Adrenal gland (tissue), 5 donors: ENCODE measurements at regions not wholly inside any gene's neighbourhood (a gene's known extent, or its start where the extent isn't known, plus 50 kb on each side); places are given as distances from the start of the nearest gene placed in this dataset.

Experiments used
- POLR2A ChIP-seq, 2 donors: fragments of 450-650 bp; IDR thresholded peaks; one replicate each; pipeline ENCODE4 v1.6.1; 2017; ENCODE audit warnings: antibody characterized with exemption in 2 of 2, mild to moderate bottlenecking in 2 of 2, moderate library complexity in 1 of 2
- TF ChIP-seq, protein P1 (sequence below), 6 experiments: fragments of 450-650 bp in 4 of 6; fragments of 200-600 bp in 2 of 6; sonication (generic) in 1 of 6; IDR thresholded peaks; 1 replicate in 5 of 6; 2 replicates in 1 of 6; pipeline versions ENCODE4 v1.5.1 to v1.8.0; 2016 to 2021; ENCODE audit warnings: antibody characterized with exemption in 6 of 6, mild to moderate bottlenecking in 2 of 6, moderate library complexity in 1 of 6
- donor health status: DM: no; HTN: no; CAD: no.

DNA sequence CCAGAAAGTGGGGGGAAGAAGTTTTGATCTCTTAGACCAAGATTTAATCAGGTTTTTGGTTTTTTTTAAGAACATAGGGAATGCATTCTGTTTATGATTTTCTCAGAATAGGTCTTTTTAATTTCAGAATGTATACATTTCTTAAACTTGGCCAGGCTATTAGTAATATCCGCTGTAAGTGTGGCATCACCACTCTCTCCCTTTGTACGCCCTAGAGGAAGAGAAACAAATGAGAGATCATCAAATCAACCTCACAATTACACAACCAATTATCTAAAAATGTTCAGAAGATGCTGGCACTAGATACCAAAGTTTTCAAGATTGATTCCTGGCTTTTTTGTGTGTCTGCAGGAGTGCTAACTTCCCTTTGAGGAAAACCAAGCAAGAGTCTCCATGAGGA lies 70.0 kb downstream of the KLF6 start:
- TF ChIP-seq, protein P1, sequence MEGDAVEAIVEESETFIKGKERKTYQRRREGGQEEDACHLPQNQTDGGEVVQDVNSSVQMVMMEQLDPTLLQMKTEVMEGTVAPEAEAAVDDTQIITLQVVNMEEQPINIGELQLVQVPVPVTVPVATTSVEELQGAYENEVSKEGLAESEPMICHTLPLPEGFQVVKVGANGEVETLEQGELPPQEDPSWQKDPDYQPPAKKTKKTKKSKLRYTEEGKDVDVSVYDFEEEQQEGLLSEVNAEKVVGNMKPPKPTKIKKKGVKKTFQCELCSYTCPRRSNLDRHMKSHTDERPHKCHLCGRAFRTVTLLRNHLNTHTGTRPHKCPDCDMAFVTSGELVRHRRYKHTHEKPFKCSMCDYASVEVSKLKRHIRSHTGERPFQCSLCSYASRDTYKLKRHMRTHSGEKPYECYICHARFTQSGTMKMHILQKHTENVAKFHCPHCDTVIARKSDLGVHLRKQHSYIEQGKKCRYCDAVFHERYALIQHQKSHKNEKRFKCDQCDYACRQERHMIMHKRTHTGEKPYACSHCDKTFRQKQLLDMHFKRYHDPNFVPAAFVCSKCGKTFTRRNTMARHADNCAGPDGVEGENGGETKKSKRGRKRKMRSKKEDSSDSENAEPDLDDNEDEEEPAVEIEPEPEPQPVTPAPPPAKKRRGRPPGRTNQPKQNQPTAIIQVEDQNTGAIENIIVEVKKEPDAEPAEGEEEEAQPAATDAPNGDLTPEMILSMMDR (IDR thresholded peaks at IDR 0.05) = no peak
- no peak for TF ChIP-seq POLR2A (IDR thresholded peaks at IDR 0.05)
